ENCODE measurements at regions not wholly inside any gene's neighbourhood (a gene's known extent, or its start where the extent isn't known, plus 50 kb on each side); places are given as distances from the start of the nearest gene placed in this dataset.

DNA sequence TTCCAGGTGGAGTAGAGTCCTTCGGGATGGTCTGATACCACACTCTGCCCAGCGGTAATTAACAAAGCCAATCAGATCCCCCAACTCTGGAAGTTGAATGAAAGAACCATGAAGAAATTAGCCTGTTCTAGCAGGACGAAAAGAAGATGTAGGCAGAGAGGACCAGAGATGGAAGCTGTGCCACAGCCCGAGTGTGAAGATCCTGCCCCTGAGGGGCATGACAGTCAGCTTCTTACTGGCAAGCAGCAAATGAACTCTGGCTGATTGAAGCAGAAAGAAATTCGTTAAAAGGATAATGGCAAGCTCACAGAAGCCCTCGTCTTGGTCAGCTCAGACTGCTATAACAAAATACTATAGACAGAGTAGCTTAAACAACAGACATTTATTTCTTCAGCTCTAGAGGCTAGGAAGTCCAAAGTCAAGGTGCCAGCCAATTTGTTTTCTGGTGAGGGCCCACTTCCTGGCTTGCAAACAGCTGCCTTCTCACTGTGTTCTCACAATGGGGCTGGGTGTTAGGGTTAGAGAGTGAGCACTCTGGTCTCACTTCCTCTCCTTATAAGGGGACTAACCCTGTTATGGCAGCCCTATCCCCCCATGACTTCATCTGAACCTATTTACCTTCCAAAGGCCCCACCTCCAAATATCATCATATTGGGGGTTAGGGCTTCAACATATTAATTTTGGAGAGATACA is 307.1 kb downstream of the VPS13C start:
- no peaks in the 10 kb centered on the region for H3K36me3 Mint-ChIP-seq (ENCODE audit: insufficient read depth)
- H3K27ac Mint-ChIP-seq = no peak overlapping the region
- no peak overlapping the region for H3K4me3 Mint-ChIP-seq (ENCODE audit: low read depth)
- no peaks in the 10 kb centered on the region for H3K9me3 Mint-ChIP-seq (ENCODE audit: low read depth)
- DNase-seq (ENCODE audit: low spot score, unreplicated experiment) = no peak
- no peaks in the 10 kb centered on the region for H3K27me3 Mint-ChIP-seq
- H3K4me1 Mint-ChIP-seq (ENCODE audit: low read depth) = peaks cover 2% of the 10 kb centered on the region
- TF ChIP-seq, protein P1, sequence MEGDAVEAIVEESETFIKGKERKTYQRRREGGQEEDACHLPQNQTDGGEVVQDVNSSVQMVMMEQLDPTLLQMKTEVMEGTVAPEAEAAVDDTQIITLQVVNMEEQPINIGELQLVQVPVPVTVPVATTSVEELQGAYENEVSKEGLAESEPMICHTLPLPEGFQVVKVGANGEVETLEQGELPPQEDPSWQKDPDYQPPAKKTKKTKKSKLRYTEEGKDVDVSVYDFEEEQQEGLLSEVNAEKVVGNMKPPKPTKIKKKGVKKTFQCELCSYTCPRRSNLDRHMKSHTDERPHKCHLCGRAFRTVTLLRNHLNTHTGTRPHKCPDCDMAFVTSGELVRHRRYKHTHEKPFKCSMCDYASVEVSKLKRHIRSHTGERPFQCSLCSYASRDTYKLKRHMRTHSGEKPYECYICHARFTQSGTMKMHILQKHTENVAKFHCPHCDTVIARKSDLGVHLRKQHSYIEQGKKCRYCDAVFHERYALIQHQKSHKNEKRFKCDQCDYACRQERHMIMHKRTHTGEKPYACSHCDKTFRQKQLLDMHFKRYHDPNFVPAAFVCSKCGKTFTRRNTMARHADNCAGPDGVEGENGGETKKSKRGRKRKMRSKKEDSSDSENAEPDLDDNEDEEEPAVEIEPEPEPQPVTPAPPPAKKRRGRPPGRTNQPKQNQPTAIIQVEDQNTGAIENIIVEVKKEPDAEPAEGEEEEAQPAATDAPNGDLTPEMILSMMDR (IDR thresholded peaks at IDR 0.05; ENCODE audit: unreplicated experiment) = no peak

DNA sequence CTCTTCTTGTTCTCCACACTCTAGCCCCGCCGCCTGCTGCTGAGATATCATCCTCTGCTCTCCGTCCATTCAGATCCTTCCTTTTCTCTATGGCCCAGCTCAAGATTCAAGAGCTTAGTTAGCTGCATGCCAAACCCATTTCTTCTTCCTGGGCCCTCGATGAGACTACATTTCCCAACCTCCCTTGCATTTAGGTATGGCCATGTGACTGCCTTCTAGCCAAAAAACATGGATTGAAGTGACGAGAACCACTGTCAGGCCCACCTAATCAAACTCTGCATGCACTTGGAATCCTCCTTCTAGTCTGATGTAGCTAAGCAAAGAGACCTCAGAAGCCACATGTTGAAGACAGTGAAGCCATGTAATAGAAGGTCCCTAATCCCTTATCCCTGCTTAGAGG is 308.2 kb downstream of the VPS13C start:
- Mint-ChIP-seq H3K9me3 (ENCODE audit: low read depth) (no peaks in the 10 kb centered on the region), H3K4me1 (ENCODE audit: low read depth) (peaks cover 2% of the 10 kb centered on the region), H3K36me3 (ENCODE audit: insufficient read depth) (no peaks in the 10 kb centered on the region), H3K27ac (no peak overlapping the region), H3K4me3 (ENCODE audit: low read depth) (no peak overlapping the region), H3K27me3 (no peaks in the 10 kb centered on the region)
- TF ChIP-seq, protein P1 (IDR thresholded peaks at IDR 0.05; ENCODE audit: unreplicated experiment) = no peak
- no peak for DNase-seq (ENCODE audit: low spot score, unreplicated experiment)

DNA sequence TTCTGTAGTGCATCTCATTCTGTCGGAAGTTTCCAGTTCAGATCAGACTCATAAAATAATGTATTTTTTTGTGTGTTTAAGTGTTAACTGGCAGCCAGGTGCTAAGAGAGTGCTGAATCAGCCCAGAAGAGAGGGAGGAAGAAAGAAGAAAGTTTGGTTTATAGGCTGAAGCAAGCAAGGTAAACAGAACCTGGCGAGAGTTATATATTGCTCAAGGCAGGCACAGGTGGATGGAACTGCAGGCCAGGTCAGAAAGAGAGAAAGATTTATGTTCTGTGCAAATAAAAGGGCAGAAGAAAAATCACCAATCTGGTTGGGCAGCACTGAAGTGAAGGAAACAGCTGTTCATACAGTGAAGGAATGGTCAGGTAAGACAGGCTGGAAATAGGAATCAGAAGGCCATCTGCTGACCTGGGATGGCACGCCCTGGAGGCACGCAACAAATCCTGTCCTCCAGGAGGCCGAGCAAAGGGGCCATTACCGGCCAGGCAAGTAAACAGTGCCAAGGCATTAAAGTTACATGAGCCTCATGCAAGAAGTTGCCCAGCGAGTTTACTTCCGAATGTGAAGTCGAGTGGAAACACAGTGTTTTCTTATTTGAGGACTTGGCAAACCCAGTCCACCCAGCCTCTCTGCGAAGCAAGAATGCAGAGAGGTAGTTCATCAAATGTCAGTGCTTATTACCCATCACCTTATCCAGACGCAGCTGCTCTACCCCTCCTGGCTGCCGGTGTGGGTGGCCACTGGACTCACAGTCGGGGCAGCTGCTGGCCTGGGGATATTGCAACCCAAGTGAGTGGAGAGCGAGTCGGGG is 309.8 kb downstream of the VPS13C start:
- no peaks in the 10 kb centered on the region for H3K36me3 Mint-ChIP-seq (ENCODE audit: insufficient read depth)
- TF ChIP-seq, protein P1 (IDR thresholded peaks at IDR 0.05; ENCODE audit: unreplicated experiment) = no peak
- no peak for DNase-seq (ENCODE audit: low spot score, unreplicated experiment)
- H3K27ac Mint-ChIP-seq = peak overlapping the region; percentile 2
- no peak overlapping the region for H3K4me3 Mint-ChIP-seq (ENCODE audit: low read depth)
- H3K4me1 Mint-ChIP-seq (ENCODE audit: low read depth) = peaks cover 2% of the 10 kb centered on the region
- H3K9me3 Mint-ChIP-seq (ENCODE audit: low read depth) = no peaks in the 10 kb centered on the region
- peaks cover 1% of the 10 kb centered on the region for H3K27me3 Mint-ChIP-seq

DNA sequence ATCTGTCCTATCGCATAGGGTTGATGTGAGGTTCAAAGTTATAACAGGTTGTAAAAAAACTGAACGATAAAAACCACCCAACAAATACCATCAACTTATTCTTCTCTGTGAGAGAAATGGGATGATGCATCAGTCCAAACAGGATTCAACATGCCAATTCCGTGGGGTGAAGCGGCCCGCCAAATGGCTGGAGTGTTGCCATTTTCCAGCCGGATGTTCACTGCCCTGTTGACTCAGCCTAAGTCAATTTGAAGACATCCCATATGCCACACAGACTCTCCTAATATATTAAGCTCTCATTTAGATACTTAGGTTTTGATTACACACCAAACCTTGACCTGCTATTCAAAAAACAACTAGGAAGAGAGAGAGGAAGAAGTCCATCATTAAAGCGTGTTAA is 311.1 kb downstream of the VPS13C start:
- H3K9me3 Mint-ChIP-seq (ENCODE audit: low read depth) = no peaks in the 10 kb centered on the region
- H3K4me3 Mint-ChIP-seq (ENCODE audit: low read depth) = no peak overlapping the region
- peaks cover 2% of the 10 kb centered on the region for H3K4me1 Mint-ChIP-seq (ENCODE audit: low read depth)
- no peak for DNase-seq (ENCODE audit: low spot score, unreplicated experiment)
- no peak overlapping the region for H3K27ac Mint-ChIP-seq
- H3K27me3 Mint-ChIP-seq = peaks cover 8% of the 10 kb centered on the region
- TF ChIP-seq, protein P1 (IDR thresholded peaks at IDR 0.05; ENCODE audit: unreplicated experiment) = no peak
- H3K36me3 Mint-ChIP-seq (ENCODE audit: insufficient read depth) = no peaks in the 10 kb centered on the region

DNA sequence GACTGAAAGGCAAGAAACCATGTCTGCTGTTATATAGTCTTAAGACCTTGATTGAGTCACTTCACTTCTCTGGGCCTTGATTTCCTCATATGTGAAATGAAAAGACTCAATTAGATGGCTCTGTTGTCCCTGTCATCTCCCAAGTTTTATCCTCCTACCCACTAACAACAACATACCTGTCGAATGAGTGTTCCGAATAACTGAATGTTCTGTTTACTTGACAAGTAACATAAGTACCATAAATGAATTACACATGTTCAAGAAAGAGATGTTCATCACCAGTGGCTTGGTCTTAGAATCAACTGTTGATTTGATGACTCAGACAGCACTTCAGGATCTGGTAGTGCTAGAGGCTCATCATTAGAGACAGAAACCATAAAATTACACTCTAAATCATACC is 311.7 kb downstream of the VPS13C start:
- TF ChIP-seq, protein P1 (IDR thresholded peaks at IDR 0.05; ENCODE audit: unreplicated experiment) = no peak
- no peak for DNase-seq (ENCODE audit: low spot score, unreplicated experiment)
- no peaks in the 10 kb centered on the region for H3K9me3 Mint-ChIP-seq (ENCODE audit: low read depth)
- H3K27ac Mint-ChIP-seq = no peak overlapping the region
- H3K4me3 Mint-ChIP-seq (ENCODE audit: low read depth) = no peak overlapping the region
- peaks cover 8% of the 10 kb centered on the region for H3K27me3 Mint-ChIP-seq
- peaks cover 2% of the 10 kb centered on the region for H3K4me1 Mint-ChIP-seq (ENCODE audit: low read depth)
- H3K36me3 Mint-ChIP-seq (ENCODE audit: insufficient read depth) = no peaks in the 10 kb centered on the region
